HG02852 (cell line): ENCODE measurements at regions not wholly inside any gene's neighbourhood (a gene's known extent, or its start where the extent isn't known, plus 50 kb on each side); places are given as distances from the start of the nearest gene placed in this dataset.

ENCODE experiments used
- ATAC-seq: cut with Tn5 transposase; IDR thresholded peaks from one replicate; pipeline ENCODE4 v1.9.1; 2021; ENCODE audit warnings: mild to moderate bottlenecking, moderate library complexity; ENCODE audit not compliant: unreplicated experiment

GRCh38 chr6:11926594-11927407, 85.3 kb upstream of the HIVEP1 start:
- ATAC-seq = no peak

DNA sequence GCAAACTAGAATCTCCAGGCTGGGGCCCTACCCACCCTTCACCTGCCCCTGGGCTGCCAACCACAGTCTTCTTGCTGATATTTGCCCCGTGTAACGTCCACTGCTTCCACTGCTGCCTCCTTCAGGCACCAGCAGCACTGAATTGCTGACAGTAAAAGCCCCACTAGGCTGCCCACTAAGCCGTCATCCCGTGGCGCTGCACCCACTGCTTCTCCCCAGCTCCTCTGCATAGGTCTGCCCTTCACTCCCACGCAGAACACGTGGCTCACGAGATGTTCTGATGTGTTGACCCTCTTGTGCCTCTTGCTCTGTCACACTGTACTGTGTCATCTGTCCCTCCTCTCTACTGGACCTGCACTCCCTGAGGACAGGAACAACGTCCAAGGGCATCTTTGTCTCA, 86.3 kb upstream of the HIVEP1 start:
- no peak for ATAC-seq

DNA sequence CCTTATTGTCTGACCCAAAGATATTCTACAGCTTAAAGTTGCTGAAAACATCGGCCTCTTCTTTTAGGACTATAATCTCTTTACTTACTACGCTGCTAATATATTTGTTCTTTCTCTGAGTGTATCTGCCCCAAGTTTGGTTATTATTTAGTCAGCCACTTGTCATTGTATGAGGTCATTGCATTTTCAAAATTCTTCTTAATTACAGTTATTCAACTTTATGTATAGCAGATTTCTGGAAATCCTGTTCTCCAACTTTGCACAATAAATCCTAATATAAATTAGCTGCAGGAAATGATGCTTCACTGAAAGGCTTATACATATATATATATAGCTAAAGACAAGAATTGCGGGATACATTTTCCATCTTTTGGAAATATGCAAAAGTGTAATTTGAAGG, 88.5 kb upstream of the HIVEP1 start:
- ATAC-seq = no peak

DNA sequence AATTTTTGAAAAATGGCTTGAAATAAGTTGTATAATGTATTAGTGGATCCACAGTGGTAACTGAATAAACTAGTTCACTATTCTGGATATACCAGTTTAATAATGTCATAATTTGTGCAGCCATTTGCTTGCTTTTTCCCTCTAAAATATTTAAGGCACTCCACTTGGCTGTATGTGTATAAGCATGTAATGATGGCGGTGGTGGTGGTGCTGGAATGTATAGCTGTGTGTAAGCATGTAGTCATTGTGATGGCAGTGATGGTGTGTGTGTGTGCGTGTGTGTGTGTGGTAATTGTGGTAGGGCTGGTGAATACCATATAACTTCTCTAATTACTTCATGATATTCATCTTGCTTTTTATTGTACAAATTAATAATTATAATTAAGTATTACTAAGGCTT, 89.2 kb upstream of the HIVEP1 start:
- no peak for ATAC-seq

DNA sequence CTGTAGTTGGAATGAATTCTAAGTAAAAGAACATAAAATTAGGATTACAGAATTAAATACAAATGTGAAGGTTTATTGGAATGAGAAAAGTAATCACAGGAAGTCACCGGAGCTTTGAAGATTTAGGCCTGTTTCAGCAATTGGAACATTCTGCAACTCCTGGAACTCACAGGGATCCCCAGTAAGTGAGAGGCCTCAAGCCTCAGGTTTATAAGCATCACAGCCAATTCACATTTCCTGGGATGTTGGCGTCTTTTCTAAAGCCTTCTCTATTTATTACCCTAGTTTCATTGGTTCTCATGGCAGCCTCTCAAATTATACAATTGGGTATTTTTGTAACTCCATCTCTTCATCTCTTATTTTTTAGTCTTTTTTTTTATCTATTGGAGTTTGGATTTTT, 90.4 kb upstream of the HIVEP1 start:
- ATAC-seq = no peak

DNA sequence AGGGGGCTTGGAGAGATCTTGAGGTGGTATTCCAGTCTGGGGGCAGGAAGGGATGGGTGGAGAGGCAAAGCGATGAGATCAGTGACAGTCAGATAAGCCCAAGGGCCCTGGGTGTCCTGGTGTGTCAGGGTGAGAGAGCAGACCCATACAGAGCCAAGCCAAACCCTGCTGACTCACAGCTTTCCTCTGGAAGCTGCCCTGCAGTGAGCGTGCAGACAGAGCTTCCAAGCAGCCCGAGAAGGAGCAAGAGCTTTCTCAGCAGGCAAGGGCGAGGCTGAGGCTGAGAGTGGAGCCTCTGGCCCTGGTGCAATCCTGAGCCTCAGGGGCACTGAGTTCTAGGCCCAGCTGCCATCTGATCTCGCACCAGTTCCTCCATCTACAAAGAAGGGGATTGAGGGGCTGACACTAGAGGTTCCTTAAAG, 91.1 kb upstream of the HIVEP1 start:
- ATAC-seq = no peak

DNA sequence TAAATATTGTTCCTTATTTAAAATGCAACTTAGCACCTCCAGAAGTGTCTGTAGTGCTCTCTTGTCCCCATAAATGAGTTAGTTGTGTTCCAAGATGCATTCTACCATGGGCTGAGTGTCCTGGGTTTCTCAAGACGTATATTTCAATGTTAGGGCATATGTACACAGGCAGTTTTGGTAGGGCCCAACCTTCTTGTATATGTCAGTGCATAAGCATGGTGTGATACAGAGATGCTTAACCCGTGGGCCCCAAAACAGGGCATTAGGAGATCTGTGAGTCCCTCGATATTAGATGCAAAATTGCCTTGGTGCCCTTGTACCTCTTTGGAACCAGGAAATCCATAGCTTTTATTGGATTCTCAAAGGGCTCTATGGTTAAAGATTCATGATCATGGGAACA, 91.5 kb upstream of the HIVEP1 start:
- ATAC-seq = no peak

DNA sequence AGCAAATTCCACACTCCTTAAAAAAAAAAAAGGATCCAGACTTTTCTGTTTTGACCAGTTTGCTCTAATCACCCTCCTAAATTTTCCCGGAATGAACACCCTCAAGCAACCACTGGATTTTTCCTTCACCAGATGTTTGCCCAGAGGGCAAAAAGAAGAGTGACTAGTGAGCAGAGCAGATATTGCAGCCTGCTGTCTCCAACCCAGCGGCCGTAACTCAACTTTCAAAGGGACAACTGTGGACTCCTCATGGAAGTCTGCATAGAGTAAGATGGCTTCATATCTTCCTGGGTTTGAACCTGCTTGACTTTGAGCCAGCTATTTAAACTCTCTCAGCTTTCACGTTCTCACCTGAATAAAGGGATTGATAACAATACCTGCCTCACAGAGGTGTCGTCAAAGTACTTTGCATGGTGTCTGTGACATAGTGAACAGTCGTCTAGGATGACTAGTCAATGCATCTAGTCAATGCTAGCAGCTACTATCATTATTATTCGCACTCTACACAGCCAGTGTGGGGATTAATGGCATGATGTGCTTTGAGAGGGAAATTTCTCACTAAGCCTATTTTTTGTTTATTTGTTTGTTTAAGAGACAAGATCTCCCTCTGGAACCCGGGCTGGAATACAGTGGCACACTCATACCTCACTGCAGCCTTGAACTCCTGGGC, 92.2 kb upstream of the HIVEP1 start:
- no peak for ATAC-seq

DNA sequence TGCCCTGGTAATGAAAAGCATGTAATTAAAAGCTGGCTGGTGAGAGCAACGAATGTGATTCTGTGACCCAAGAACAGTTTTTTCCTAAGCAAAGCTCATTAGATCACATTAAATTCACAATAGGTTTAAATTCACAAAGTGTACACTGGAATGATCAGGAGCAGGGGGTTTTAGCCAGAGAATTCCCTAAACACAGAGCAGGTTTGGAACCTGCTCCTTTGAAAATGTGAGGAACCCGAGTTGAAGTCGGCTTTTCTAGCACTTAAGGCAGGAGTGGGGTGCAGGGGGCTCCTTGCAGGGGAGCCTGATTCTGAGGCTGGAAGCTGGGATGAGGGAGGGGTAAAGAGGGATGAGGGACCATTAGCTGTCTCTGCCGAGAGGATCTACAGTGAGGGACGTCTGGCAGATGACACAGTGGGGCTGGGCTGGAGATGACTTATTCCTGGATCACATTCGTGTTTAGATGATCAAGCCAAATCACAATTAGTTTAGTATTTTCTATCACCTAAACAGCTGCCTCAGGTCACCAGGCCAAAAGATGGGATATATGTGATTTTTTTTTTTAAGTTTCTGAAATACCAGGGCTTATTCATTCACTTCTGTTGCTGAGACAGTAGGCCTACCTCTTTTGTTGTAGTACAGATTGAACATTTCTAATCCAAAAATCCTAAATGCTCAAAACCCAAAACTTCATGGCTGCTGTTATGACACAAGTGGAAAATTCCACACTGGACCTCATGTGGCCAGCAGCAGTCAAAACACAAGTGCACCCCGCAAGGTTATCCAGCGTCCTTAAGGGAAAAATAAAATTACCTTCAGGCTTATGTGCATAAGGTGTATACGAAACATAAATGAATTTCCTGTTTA, 93.1 kb upstream of the HIVEP1 start:
- no peak for ATAC-seq

DNA sequence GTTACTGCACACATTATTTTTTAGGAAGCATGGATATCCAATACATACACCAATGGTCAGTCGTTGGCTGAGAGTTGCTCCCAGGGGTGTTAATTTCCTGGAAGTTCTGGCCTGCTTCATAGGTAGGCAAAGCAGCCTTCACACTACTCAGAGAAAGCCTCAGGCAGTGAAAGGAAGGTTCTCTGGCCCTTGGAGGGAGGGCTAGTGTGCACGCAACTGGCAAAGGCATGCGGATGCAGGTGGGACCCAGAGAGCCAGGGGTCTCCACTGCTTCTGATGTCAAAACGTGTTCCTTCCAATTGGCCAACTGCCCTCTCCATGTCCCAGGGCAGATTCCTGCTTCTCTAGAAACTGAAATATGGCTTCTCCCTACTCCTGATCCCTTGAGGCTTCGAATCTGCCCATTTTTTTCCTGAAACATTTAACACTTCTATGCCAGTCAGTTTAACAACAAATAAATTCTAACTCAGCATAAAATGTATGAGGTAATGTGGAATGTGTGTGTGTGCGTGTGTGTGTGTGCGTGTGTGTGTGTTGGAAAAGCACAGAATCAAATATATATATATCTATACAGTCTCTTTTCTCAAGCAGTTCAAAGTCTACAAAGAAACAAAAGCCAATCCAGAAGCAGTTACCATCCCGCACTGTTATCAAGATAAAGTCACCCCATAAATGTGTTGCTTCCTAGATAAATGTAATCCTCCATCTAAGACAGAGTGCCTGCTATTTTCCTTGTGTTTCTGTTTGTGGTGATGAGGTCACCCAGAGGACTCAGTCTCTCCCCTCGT, 94.0 kb upstream of the HIVEP1 start:
- no peak for ATAC-seq

GRCh38 chr6:11912420-11912819, 99.7 kb upstream of the HIVEP1 start:
- no peak for ATAC-seq

GRCh38 chr6:11911538-11911937, 100.6 kb upstream of the HIVEP1 start:
- ATAC-seq = no peak

GRCh38 chr6:11909696-11910132, 102.4 kb upstream of the HIVEP1 start:
- ATAC-seq = no peak

DNA sequence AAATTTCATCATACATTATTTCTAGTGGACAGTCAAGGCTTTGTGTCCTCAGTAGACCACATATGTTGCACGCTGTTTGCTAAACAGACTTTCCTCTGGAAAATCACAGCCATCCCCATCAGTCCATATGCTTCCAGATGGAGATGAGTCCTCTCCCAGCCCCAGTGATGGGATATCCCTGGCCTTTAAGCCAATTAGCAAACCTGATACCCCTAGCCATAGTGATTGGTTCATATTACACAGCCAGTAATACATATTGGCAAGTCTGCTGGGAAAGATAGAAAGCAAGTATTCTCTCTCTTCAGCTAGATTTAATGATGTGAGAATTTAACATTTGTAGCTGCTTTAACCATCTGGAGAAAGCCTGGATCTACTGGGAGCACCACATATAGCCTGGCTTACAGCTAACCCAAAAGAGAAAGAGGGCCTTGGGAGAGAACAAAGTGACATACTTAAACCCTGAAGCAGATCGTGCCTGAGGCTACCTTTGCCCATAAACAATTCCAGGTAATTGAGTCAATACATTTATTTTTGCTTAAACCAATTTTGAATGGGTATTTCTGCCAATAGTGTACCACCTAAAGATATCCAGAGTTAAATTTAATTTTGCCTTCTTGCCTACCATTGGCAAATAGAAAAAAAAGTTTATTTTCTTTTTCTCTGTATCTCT, 103.5 kb upstream of the HIVEP1 start:
- no peak for ATAC-seq

DNA sequence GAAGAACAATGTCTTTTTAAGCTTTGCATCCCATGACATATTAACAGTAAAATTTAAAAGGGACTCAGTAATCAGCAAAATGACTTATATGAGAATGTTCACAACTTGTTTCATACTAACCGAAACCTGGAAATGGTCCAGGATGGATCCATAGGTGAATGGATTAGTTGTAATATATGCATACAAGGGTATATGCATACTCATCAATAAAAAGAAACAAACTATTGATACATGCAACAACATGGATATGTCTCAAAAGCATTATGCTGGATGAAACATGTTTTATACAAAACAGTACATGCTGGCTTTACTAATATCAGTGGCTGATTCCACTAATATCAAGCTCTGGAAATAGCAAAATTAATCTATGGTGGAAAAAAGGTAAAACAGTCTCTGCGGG, 108.5 kb upstream of the HIVEP1 start:
- no peak for ATAC-seq

DNA sequence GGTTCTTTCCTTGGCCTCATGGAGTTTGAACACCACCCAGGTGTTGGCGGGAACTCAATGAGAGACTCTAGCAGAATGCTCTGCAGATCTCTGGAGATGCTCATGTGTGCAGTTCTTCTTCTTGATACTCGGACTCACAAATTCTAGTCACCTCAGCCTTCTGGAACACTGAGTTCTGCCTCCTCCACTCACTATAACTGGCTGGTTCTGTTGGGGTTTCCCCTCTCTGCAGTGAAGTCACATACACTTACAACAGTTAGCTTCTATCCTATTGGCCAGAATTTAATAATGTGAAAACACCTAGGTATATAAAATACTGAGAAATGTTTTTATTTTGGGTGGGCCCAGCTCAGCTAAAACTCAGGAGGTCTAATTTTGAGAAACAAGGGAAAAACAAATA, 109.6 kb upstream of the HIVEP1 start:
- no peak for ATAC-seq

GRCh38 chr6:11900662-11901598, 111.2 kb upstream of the HIVEP1 start:
- ATAC-seq = no peak

GRCh38 chr6:11899645-11900044, 112.5 kb upstream of the HIVEP1 start:
- no peak for ATAC-seq

- no peak for ATAC-seq
Observed at GRCh38 chr6:11894212-11894611, 115.6 kb upstream of the ADTRP start.
